ENCODE measurements at regions not wholly inside any gene's neighbourhood (a gene's known extent, or its start where the extent isn't known, plus 50 kb on each side); places are given as distances from the start of the nearest gene placed in this dataset.

DNA sequence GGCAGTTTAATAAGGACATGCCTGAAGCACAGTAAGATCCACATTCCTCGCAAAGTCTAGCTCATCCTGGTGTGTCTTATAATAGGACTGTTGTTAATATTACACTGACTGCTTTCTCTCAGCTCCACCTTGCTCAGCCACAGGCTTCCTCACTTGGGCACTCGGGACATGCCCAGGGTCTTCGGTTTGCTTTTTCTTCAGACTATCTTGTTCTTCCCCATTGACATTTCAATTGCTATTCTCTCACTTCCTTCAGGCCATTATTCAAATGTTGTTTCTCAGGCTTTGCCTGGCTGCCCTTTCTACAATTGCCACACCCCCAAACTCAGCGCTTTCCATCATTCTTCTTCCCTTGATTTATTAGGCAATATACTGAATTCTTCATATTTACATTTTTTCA is 274.8 kb upstream of the RGS17 start:
- Histone ChIP-seq H2BK15ac (ENCODE audit: low read depth, low read length) (no peak overlapping the region), H3K23ac (ENCODE audit: low read depth, low read length) (no peak overlapping the region), H3K4ac (ENCODE audit: low read depth, low read length) (no peak overlapping the region), H2BK120ac (ENCODE audit: low read depth, low read length) (no peak overlapping the region), H3K27ac (ENCODE audit: insufficient read depth, low read length) (no peak overlapping the region), H3K18ac (ENCODE audit: low read depth, low read length) (no peak overlapping the region), H3K9ac (ENCODE audit: low read depth, low read length) (no peak overlapping the region), H4K5ac (ENCODE audit: low read depth, low read length) (no peak overlapping the region), H2BK5ac (ENCODE audit: low read depth, low read length, poor library complexity, severe bottlenecking) (no peak overlapping the region), H3K27me3 (ENCODE audit: control insufficient read depth, insufficient read depth, low read length) (no peaks in the 10 kb centered on the region), H3K9me1 (ENCODE audit: insufficient read depth, low read length) (no peaks in the 10 kb centered on the region), H3K14ac (replicated peaks; ENCODE audit: low read depth, low read length) (no peak overlapping the region), H2AFZ (replicated peaks; ENCODE audit: low read length, poor library complexity) (no peak overlapping the region), H2AK5ac (ENCODE audit: low read depth, low read length) (no peak overlapping the region), H4K20me1 (ENCODE audit: insufficient read depth, low read length) (no peaks in the 10 kb centered on the region), H3K79me1 (ENCODE audit: low read depth in 1 of 2, low read length in 2 of 2) (no peaks in the 10 kb centered on the region), H2AK9ac (replicated peaks; ENCODE audit: low read depth, low read length, poor library complexity) (no peak overlapping the region), H3K9me3 (ENCODE audit: control insufficient read depth, insufficient read depth, low read length) (0 out of 2 replicates have a peak, but pooled peaks cover 5% of the 10 kb centered on the region), H3K4me1 (ENCODE audit: control insufficient read depth, insufficient read depth, low read length) (no peaks in the 10 kb centered on the region), H3K56ac (ENCODE audit: extremely low read depth, insufficient read depth, low read length) (no peak overlapping the region), H4K91ac (ENCODE audit: insufficient read depth, low read depth, low read length) (no peak overlapping the region), H4K8ac (ENCODE audit: low read depth in 2 of 2, low read length in 2 of 2) (no peak overlapping the region), H2BK20ac (ENCODE audit: low read depth, low read length) (no peak overlapping the region), H3K4me3 (ENCODE audit: insufficient read depth, low read depth, low read length) (no peak overlapping the region), H3K36me3 (ENCODE audit: control insufficient read depth, insufficient read depth, low read length) (no peaks in the 10 kb centered on the region), H3K4me2 (ENCODE audit: low read depth, low read length) (no peak overlapping the region)
- no TSS peak for BruUV-seq (replicated peaks)
- in situ Hi-C loops (cut with MboI; ENCODE audit: low sequenced_read_pairs) (no loop called here), intact Hi-C loops (cut with micrococcal nuclease) (no loop called here), dilution Hi-C loops (cut with HindIII; ENCODE audit: low sequenced_read_pairs, unreplicated experiment) (no loop called here)
- WGBS, 2 experiments (ENCODE audit: extremely low coverage in 2 of 2, insufficient read length in 1 of 2) = no CpG with 5 or more reads among the region's 4 CpGs
- TF ChIP-seq POLR2A (IDR thresholded peaks at IDR 0.05; ENCODE audit: low read depth, low read length) = no peak
- ATAC-seq (ENCODE audit: low read depth) (no peak), DNase-seq (no peak)
- POLR2A ChIA-PET (ENCODE audit: unreplicated experiment) = no interaction called here
- CTCF ChIA-PET = no interaction called here
